ENCODE measurements at regions not wholly inside any gene's neighbourhood (a gene's known extent, or its start where the extent isn't known, plus 50 kb on each side); places are given as distances from the start of the nearest gene placed in this dataset.
"Not testable (repeated sequence)": the region's sequence is repeated elsewhere in the genome, so short reads cannot be mapped to it uniquely, and the experiment has no call there.

DNA sequence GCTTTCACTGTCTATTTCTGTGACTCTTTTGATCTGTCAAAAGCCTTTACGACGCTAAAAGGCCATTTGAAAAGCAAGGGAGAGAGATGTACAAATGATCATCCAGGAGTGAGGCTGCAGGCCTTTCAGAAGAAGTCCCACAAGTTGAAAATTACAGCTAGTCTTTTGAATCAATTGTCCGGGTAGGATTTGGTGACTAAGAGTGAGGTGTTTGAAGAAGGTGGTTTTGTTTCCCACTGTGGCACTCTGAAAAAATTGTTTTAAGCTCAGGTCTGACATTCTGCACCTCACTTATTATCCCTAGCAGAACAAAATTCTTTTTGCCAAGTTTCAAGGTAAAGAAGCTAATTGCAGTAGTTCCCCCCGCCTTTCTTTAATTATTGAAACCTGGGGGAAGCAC, 50.8 kb upstream of the TMEM108 start:
- peaks cover 0 to 3% of the 10 kb centered on the region in 2 donors for H3K9me3 Mint-ChIP-seq
- no peak overlapping the region for H3K4me3 Mint-ChIP-seq
- H3K36me3 Mint-ChIP-seq (ENCODE audit: insufficient read depth in 2 of 2) = no peaks in the 10 kb centered on the region
- H3K27ac Mint-ChIP-seq = no peak overlapping the region
- no peaks in the 10 kb centered on the region for H3K27me3 Mint-ChIP-seq (ENCODE audit: low read depth)
- ATAC-seq (replicated peaks in 1 of 2) (no peak), DNase-seq (no peak)
- H3K4me1 Mint-ChIP-seq (ENCODE audit: low read depth) = no peaks in the 10 kb centered on the region

DNA sequence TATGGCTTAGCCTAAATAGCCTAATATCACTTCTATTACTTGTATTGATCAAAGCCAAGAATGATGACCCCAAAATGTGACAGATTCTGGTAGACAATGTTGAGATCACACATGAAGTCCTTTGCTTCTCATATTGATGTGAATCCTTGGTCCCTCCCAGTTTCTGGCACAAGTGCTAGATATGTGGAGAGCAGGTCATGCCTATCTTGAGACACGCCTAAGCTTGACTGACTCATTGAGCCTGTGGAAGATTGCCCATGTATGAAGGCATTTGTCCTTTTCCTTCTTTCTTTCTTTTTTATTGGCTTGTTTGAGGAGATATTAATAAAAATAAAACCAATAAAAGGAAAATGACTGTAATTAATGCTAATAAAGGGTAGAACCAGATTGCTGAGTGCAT, 54.0 kb upstream of the TMEM108 start:
- Mint-ChIP-seq H3K9me3 (peaks cover 3 to 9% of the 10 kb centered on the region in 2 donors), H3K27ac (no peak overlapping the region), H3K4me3 (no peak overlapping the region), H3K4me1 (ENCODE audit: low read depth) (no peaks in the 10 kb centered on the region), H3K36me3 (ENCODE audit: insufficient read depth in 2 of 2) (no peaks in the 10 kb centered on the region), H3K27me3 (ENCODE audit: low read depth) (no peaks in the 10 kb centered on the region)
- no peak for ATAC-seq (replicated peaks in 1 of 2)
- DNase-seq = no peak

DNA sequence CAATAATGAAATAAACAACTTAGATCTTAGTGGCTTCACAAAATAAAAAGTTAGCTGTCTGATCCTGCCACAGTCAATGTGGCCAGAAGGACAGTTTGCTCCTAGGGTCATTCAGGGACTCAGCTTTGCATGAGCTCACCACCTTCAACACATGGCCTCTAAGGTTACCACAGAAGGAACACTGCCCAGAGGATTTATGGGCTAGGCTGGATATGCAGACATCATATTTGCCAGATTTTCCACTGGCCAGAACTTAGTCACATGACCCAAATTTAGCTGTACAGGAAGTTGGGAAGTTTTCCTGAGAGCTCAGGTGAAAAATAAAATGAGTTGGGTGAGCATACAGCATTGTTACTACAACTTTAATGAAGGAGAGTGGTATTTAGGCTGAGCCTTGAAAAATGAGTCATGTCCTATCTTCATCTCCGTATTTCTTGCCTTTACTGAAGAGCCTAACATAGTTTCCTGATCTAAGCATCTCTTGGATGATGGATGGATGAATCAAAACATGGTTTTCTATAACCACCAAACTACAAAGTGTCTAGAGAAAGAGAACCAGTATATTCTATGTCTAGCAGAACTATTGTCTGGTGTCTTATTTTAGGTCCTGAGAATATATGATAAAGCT, 54.9 kb upstream of the TMEM108 start:
- DNase-seq = no peak
- H3K27me3 Mint-ChIP-seq (ENCODE audit: low read depth) = no peaks in the 10 kb centered on the region
- no peak overlapping the region for H3K27ac Mint-ChIP-seq
- H3K36me3 Mint-ChIP-seq (ENCODE audit: insufficient read depth in 2 of 2) = no peaks in the 10 kb centered on the region
- no peaks in the 10 kb centered on the region for H3K4me1 Mint-ChIP-seq (ENCODE audit: low read depth)
- ATAC-seq (replicated peaks in 1 of 2) = no peak
- H3K4me3 Mint-ChIP-seq = no peak overlapping the region
- peaks cover 3 to 9% of the 10 kb centered on the region in 2 donors for H3K9me3 Mint-ChIP-seq

DNA sequence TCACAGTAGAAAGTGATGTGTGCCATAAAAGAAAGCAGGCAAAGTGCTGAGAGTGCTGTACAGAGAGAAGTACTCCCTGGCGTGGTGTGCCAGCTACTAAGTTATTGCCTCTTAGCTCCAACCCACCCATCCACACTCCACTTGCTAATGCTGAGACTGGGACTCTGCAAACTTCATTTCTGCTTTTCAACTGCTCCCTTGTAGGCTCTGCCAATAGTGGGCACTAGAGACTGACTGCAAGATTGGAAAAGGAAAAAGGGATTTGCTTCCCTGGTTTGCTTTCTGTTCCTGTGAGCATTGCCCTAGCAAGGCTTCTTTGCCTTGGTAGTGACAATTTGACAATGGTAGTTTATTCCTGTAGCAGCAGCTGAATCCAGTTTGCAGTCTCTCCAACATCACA, 56.5 kb upstream of the TMEM108 start:
- Mint-ChIP-seq H3K27ac (no peak overlapping the region), H3K36me3 (ENCODE audit: insufficient read depth in 2 of 2) (no peaks in the 10 kb centered on the region), H3K4me3 (no peak overlapping the region), H3K27me3 (ENCODE audit: low read depth) (no peaks in the 10 kb centered on the region), H3K9me3 (peaks cover 3 to 9% of the 10 kb centered on the region in 2 donors), H3K4me1 (ENCODE audit: low read depth) (no peaks in the 10 kb centered on the region)
- ATAC-seq (replicated peaks in 1 of 2) (no peak), DNase-seq (no peak)

DNA sequence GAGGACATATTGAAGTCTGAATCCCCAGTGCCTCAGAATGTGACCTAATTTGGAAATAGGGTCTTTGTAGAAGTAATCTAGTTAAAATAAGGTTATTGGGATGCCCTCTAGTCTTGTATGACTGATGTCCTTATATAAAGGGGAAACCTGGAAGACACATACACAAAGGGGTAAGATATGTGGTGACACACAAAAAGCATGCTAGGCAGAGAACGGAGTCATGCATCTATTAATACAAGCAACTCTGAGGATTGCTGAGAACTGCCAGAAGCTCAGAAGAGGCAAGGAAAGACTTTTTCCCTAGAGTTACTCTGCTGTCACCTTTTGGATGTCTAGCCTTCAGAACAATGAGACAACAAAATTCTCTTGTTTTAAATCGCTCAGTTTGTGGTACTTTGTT, 58.1 kb upstream of the TMEM108 start:
- H3K36me3 Mint-ChIP-seq (ENCODE audit: insufficient read depth in 2 of 2) = no peaks in the 10 kb centered on the region

DNA sequence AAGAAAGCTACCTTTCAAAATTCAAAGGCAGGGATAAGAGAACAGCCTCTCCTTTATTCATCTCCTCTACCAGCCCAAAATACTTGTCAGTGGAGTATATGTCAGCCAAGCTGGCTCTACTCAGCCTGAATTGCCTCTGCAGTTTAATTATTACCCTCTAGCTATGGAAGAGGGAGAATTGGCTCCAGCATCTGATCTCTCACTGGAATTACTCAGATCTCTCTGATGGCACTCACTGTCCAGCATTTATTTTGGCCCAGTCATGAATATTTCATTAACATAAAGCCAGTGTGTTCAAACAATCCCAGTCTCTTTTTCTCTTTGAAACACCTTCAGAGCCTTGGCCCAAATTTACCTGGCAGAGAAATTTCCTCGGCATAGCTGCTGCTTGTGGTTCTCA, 58.6 kb upstream of the TMEM108 start:
- DNase-seq = no peak
- no peaks in the 10 kb centered on the region for H3K27me3 Mint-ChIP-seq (ENCODE audit: low read depth)

More for the DNA sequence above, 58.1 kb upstream of the TMEM108 start:
- ATAC-seq (replicated peaks in 1 of 2) (no peak), DNase-seq (no peak)
- Mint-ChIP-seq H3K4me1 (ENCODE audit: low read depth) (no peaks in the 10 kb centered on the region), H3K4me3 (no peak overlapping the region), H3K27ac (no peak overlapping the region), H3K27me3 (ENCODE audit: low read depth) (no peaks in the 10 kb centered on the region), H3K9me3 (peaks cover 3 to 6% of the 10 kb centered on the region in 2 donors)

DNA sequence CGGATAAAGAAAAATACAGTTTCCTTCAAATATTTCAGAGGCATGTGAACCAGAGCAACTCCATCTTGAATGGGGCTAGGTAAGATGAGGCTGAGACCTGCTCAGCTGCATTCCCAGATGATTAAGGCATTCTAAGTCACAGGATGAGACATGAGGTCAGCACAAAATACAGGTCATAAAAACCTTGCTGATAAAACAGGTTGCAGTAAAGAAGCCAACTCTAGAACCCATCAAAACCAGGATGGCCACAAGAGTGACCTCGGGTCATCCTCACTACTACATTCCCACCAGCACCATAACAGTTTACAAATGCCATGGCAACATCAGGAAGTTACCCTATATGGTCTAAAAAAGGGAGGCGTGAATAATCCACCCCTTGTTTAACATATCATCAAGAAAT, 59.2 kb upstream of the TMEM108 start:
- not testable (repeated sequence) for H3K9me3 Mint-ChIP-seq; ATAC-seq (replicated peaks in 1 of 2); DNase-seq; H3K27me3 Mint-ChIP-seq (ENCODE audit: low read depth); H3K36me3 Mint-ChIP-seq (ENCODE audit: insufficient read depth in 2 of 2); H3K4me1 Mint-ChIP-seq (ENCODE audit: low read depth); H3K27ac Mint-ChIP-seq; H3K4me3 Mint-ChIP-seq

More for the DNA sequence above, 58.6 kb upstream of the TMEM108 start:
- Mint-ChIP-seq H3K27ac (no peak overlapping the region), H3K9me3 (peaks cover 3 to 6% of the 10 kb centered on the region in 2 donors), H3K4me1 (ENCODE audit: low read depth) (no peaks in the 10 kb centered on the region), H3K4me3 (no peak overlapping the region), H3K36me3 (ENCODE audit: insufficient read depth in 2 of 2) (no peaks in the 10 kb centered on the region)
- ATAC-seq (replicated peaks in 1 of 2) = no peak

DNA sequence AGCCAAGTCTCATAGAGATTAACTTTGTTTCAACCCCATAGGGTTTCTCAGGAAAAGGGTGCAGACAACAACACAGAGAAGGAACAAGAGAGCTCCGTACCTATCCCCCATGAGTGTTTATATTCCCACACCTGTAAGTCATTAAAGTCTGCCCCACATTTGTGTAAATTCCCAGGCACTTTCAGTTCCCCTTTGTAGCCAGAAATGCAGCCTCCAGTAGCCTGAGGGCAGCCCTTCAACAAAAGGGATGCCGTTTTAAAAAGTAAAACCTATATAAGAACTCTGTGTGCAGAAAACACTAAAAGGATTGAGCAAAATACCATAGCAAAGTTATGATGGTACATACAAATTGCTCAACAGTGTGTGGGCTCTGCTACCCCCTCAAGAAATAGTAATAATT, 59.7 kb upstream of the TMEM108 start:
- H3K36me3 Mint-ChIP-seq (ENCODE audit: insufficient read depth in 2 of 2) = no peaks in the 10 kb centered on the region
- H3K9me3 Mint-ChIP-seq = peaks cover 3 to 6% of the 10 kb centered on the region in 2 donors
- DNase-seq (no peak), ATAC-seq (replicated peaks in 1 of 2) (no peak)
- no peaks in the 10 kb centered on the region for H3K4me1 Mint-ChIP-seq (ENCODE audit: low read depth)
- H3K4me3 Mint-ChIP-seq = no peak overlapping the region
- no peak overlapping the region for H3K27ac Mint-ChIP-seq
- no peaks in the 10 kb centered on the region for H3K27me3 Mint-ChIP-seq (ENCODE audit: low read depth)

DNA sequence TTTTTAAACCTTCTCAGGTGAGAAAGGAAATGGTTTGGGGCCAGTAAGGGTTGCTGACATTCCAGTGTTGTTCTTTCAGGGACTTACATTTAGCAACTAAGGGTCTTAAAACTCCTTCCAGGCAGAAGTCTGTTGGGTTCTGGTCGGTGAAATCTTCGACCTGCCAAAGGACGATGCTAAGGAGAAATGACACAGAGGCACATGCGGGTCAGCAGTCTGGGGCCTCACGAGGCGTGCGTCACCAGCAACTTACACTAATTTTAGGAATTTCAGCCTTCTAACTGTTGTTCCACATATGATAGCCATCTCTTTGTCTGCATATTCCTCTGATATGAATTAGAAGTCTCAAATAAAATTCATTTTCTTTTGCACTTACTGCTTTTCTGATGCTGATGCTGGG, 64.1 kb upstream of the TMEM108 start:
- Mint-ChIP-seq H3K9me3 (no peaks in the 10 kb centered on the region), H3K27ac (no peak overlapping the region), H3K36me3 (ENCODE audit: insufficient read depth in 2 of 2) (no peaks in the 10 kb centered on the region), H3K27me3 (ENCODE audit: low read depth) (no peaks in the 10 kb centered on the region), H3K4me3 (no peak overlapping the region), H3K4me1 (ENCODE audit: low read depth) (no peaks in the 10 kb centered on the region)
- no peak for DNase-seq
- no peak for ATAC-seq (replicated peaks in 1 of 2)

DNA sequence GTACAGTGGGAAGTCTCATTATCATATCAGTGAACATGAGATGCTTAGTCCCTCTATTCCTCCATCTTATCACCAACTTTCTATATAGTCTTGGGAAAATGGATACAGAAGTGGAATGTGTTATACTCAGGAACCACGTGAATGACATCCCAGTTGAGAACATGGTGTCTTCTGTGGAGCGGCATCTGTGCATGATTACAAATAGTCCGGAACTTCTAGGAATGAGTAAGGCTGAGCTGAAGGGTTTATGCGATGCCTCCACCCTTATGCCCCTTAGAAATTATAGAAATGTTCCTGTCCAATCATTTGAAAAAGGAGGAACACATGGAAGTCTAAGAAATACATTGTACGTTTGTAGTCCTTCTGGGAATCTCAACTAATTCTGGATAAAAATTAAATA, 64.8 kb upstream of the TMEM108 start:
- H3K4me1 Mint-ChIP-seq (ENCODE audit: low read depth) = no peaks in the 10 kb centered on the region
- H3K4me3 Mint-ChIP-seq = no peak overlapping the region
- no peaks in the 10 kb centered on the region for H3K9me3 Mint-ChIP-seq
- ATAC-seq (replicated peaks in 1 of 2) (no peak), DNase-seq (no peak)
- H3K27ac Mint-ChIP-seq = no peak overlapping the region
- H3K36me3 Mint-ChIP-seq (ENCODE audit: insufficient read depth in 2 of 2) = no peaks in the 10 kb centered on the region
- H3K27me3 Mint-ChIP-seq (ENCODE audit: low read depth) = no peaks in the 10 kb centered on the region

DNA sequence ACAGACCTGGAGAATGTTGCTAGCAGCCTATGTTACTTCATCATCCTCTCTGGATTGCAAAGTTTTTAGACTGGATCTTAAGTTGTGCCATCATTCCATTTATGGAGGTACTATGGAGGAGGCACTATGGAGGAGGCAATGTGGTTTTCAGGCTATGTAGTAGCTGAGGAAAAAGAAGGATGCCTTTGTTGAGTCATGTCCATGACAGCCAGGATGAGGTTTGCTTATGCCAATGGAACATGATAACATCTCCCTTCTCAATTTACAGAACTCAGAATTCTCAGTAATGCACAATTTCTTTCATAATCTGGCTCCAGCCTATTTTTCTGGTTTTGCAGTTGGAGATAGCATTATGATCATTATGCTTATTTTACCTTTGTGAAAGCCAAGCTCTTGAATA, 65.9 kb upstream of the TMEM108 start:
- Mint-ChIP-seq H3K27me3 (ENCODE audit: low read depth) (no peaks in the 10 kb centered on the region), H3K36me3 (ENCODE audit: insufficient read depth in 2 of 2) (no peaks in the 10 kb centered on the region), H3K4me1 (ENCODE audit: low read depth) (no peaks in the 10 kb centered on the region), H3K27ac (no peak overlapping the region), H3K9me3 (no peaks in the 10 kb centered on the region), H3K4me3 (no peak overlapping the region)
- DNase-seq (no peak), ATAC-seq (replicated peaks in 1 of 2) (no peak)

DNA sequence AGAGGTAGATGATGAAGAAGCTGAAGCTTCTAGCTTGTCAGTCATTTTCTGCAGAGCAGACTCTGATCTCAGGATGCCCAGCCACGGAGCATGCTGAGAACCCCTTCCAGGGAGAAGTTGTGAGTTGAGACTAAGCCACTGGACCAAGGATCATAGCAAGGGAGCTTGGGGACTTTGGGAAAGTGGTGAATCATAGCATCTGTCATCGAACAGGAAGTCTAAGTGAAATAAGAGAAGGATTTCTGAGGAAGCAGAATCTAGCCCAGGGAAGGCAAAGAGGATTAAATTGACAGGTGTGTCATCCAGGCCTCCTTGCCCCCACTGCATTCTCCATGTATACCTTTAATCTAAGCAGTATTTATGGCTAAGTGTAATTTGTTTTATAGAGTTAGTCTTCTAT, 71.8 kb upstream of the TMEM108 start:
- no peak for DNase-seq
- no peaks in the 10 kb centered on the region for H3K4me1 Mint-ChIP-seq (ENCODE audit: low read depth)
- no peaks in the 10 kb centered on the region for H3K36me3 Mint-ChIP-seq (ENCODE audit: insufficient read depth in 2 of 2)
- H3K27ac Mint-ChIP-seq = no peak overlapping the region
- no peak for ATAC-seq (replicated peaks in 1 of 2)
- no peak overlapping the region for H3K4me3 Mint-ChIP-seq
- H3K9me3 Mint-ChIP-seq = no peaks in the 10 kb centered on the region
- H3K27me3 Mint-ChIP-seq (ENCODE audit: low read depth) = no peaks in the 10 kb centered on the region

DNA sequence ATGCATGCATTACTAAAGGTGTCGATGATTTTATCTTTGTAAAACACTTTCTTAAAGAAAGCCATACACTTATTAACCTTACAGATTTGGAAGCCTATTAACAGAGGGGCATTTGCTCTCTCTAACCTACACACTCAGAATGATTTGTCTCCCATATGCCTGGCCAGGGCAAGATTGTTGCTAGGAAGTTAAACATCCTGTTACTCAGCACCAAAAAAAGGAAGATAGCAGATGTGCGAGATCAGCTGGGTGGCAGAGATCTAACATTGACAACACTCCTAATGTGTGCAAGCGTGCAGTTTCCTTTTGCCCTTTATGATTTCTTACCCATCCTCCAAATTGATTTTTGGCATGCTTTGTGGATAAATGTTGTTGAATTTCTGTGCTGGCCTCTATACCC, 73.9 kb upstream of the TMEM108 start:
- no peak overlapping the region for H3K4me3 Mint-ChIP-seq
- ATAC-seq (replicated peaks in 1 of 2) (no peak), DNase-seq (no peak)
- H3K4me1 Mint-ChIP-seq (ENCODE audit: low read depth) = no peaks in the 10 kb centered on the region
- no peaks in the 10 kb centered on the region for H3K27me3 Mint-ChIP-seq (ENCODE audit: low read depth)
- H3K9me3 Mint-ChIP-seq = peaks cover 0 to 2% of the 10 kb centered on the region in 2 donors
- no peaks in the 10 kb centered on the region for H3K36me3 Mint-ChIP-seq (ENCODE audit: insufficient read depth in 2 of 2)
- H3K27ac Mint-ChIP-seq = no peak overlapping the region

DNA sequence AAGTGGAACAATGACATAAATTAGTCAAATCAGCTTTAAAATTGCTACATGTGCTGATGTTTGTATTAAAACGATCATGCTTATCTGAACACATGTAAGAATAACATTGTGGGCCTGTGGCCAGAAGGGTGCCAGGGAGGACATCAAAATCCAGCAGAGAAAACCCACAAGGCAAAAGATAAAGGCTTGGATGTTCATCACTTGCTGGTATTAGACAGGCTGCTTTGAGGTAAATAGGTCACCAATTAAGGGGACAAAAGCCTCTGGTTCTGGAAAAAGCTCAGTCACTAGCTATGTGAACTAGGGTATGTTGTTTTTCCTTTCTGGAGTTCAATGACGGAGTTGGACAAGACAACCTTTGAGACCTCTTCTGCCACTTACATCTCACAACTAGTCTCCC, 74.4 kb upstream of the TMEM108 start:
- H3K27me3 Mint-ChIP-seq (ENCODE audit: low read depth) = no peaks in the 10 kb centered on the region
- no peak overlapping the region for H3K4me3 Mint-ChIP-seq
- DNase-seq (no peak), ATAC-seq (replicated peaks in 1 of 2) (no peak)
- H3K36me3 Mint-ChIP-seq (ENCODE audit: insufficient read depth in 2 of 2) = no peaks in the 10 kb centered on the region
- no peak overlapping the region for H3K27ac Mint-ChIP-seq
- no peaks in the 10 kb centered on the region for H3K4me1 Mint-ChIP-seq (ENCODE audit: low read depth)
- peaks cover 0 to 2% of the 10 kb centered on the region in 2 donors for H3K9me3 Mint-ChIP-seq

Measured in activated T-cell treated with anti-CD3 and anti-CD28 coated beads, Interleukin-2, amount 50 U/mL, for 72 hours (primary cell).